ENCODE measurements at regions not wholly inside any gene's neighbourhood (a gene's known extent, or its start where the extent isn't known, plus 50 kb on each side); places are given as distances from the start of the nearest gene placed in this dataset.
A peak's percentile ranks its signal among the peaks of the same experiment; 100 is the strongest.

DNA sequence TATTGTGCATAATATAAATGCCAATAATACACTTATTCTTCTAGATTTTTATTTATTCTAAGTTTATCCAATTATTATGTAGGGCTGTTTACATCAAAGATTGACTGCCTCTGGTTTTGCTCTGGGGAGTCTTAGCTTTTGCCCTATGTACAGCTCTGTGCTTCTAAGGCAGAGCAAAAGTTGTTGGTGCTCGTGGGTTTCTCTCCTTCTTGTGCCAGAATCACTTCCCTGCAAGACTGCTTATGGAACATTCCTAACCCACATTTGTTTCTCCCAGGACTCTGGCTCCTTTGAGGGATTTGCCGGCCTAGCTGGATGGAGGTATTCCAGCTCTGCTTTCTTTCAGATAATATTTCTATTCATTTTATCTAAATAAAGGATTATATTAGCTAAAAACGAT is 849.1 kb downstream of the USP25 start:
- DNase-seq (ENCODE audit: low read depth in 6 of 9, low spot score in 9 of 9): no peak
- Histone ChIP-seq H3K27ac (ENCODE audit: low read depth in 1 of 2, low read length in 1 of 2) (no peak overlapping the region), H3K4me1 (ENCODE audit: control insufficient read depth in 2 of 2, insufficient read depth in 2 of 2, low read length in 2 of 2) (no peaks in the 10 kb centered on the region), H3K27me3 (ENCODE audit: control insufficient read depth in 2 of 2, insufficient read depth in 1 of 2, low read length in 1 of 2) (no peaks in the 10 kb centered on the region), H3K4me3 (ENCODE audit: low read length in 2 of 2) (no peak overlapping the region), H3K9me3 (ENCODE audit: control insufficient read depth in 2 of 2, insufficient read depth in 1 of 2, low read length in 1 of 2) (no peaks in the 10 kb centered on the region), H3K36me3 (ENCODE audit: control insufficient read depth in 2 of 2, insufficient read depth in 2 of 2, low read length in 1 of 2) (no peaks in the 10 kb centered on the region)
- 85% methylated on average over 3 of the region's 3 CpGs for WGBS

DNA sequence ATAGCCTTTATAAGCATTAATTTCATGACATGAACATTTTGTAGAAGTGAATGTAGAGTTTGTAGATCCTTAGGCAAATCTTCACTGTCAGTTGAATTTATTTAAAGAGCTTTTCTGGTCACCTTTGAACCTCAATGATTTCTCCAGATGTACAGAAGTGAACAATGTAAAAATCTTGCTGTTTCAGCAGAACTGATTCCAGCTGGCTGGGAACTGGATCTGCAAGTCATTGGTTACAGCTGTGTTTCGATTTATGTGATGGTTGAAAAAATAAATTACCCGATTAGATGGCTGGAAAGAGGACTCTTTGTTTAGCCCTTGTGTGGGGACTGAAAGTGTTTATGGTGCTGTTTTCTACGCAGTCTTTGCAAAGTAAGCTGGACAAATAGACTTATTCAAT is 849.8 kb downstream of the USP25 start:
- peak in 1 of 9 donors; percentile 5 for DNase-seq (ENCODE audit: low read depth in 6 of 9, low spot score in 9 of 9)
- Histone ChIP-seq H3K27ac (ENCODE audit: low read depth in 1 of 2, low read length in 1 of 2) (no peak overlapping the region), H3K36me3 (ENCODE audit: control insufficient read depth in 2 of 2, insufficient read depth in 2 of 2, low read length in 1 of 2) (no peaks in the 10 kb centered on the region), H3K4me1 (ENCODE audit: control insufficient read depth in 2 of 2, insufficient read depth in 2 of 2, low read length in 2 of 2) (no peaks in the 10 kb centered on the region), H3K27me3 (ENCODE audit: control insufficient read depth in 2 of 2, insufficient read depth in 1 of 2, low read length in 1 of 2) (no peaks in the 10 kb centered on the region), H3K9me3 (ENCODE audit: control insufficient read depth in 2 of 2, insufficient read depth in 1 of 2, low read length in 1 of 2) (no peaks in the 10 kb centered on the region), H3K4me3 (ENCODE audit: low read length in 2 of 2) (no peak overlapping the region)
- WGBS: 86% methylated on average over 3 of the region's 3 CpGs

DNA sequence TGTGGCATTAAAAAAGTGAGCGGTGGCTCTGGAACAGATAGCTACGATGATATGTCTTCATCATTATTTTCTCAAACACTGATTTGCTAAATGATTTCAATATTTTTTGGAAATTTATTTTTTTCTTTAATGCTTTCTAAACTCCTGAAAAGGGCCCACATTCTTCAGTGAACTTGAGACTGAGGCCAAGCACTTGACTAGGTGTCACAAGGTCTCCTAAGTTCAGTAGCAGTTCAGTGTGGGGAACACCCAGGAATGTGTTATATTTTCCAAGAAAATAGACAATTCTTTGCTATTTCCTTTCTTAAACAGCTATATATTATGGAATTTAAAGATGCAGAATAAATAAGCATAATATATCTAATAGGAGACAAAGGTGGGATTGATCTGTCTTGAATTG is 850.9 kb downstream of the USP25 start:
- Histone ChIP-seq H3K27me3 (ENCODE audit: control insufficient read depth in 2 of 2, insufficient read depth in 1 of 2, low read length in 1 of 2) (no peaks in the 10 kb centered on the region), H3K4me3 (ENCODE audit: low read length in 2 of 2) (no peak overlapping the region), H3K9me3 (ENCODE audit: control insufficient read depth in 2 of 2, insufficient read depth in 1 of 2, low read length in 1 of 2) (no peaks in the 10 kb centered on the region), H3K4me1 (ENCODE audit: control insufficient read depth in 2 of 2, insufficient read depth in 2 of 2, low read length in 2 of 2) (no peaks in the 10 kb centered on the region), H3K36me3 (ENCODE audit: control insufficient read depth in 2 of 2, insufficient read depth in 2 of 2, low read length in 1 of 2) (no peaks in the 10 kb centered on the region), H3K27ac (ENCODE audit: low read depth in 1 of 2, low read length in 1 of 2) (no peak overlapping the region)
- DNase-seq (ENCODE audit: low read depth in 6 of 9, low spot score in 9 of 9): no peak
- WGBS: 99% methylated on average over 2 of the region's 2 CpGs

DNA sequence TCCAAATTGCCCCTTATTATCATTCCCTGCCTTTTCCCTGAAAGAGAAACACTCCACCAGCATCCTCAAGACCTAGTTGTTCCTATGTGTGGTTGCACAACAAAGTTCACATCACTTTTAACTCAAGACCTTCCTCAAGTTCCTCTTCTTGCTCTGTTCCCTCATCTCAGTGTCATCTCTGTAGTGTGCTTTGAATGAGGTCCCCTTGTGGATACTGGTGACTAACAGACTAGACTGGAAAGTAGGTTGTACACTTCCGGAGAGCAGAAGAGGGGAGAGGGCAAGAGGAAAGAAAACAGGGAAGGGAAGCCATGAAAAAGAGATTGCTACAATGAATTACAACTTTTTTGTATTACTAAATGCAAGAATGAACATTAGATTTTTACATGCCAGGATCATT is 853.8 kb downstream of the USP25 start:
- Histone ChIP-seq H3K36me3 (ENCODE audit: control insufficient read depth in 2 of 2, insufficient read depth in 2 of 2, low read length in 1 of 2) (no peaks in the 10 kb centered on the region), H3K4me1 (ENCODE audit: control insufficient read depth in 2 of 2, insufficient read depth in 2 of 2, low read length in 2 of 2) (no peaks in the 10 kb centered on the region), H3K9me3 (ENCODE audit: control insufficient read depth in 2 of 2, insufficient read depth in 1 of 2, low read length in 1 of 2) (no peaks in the 10 kb centered on the region), H3K4me3 (ENCODE audit: low read length in 2 of 2) (no peak overlapping the region), H3K27me3 (ENCODE audit: control insufficient read depth in 2 of 2, insufficient read depth in 1 of 2, low read length in 1 of 2) (no peaks in the 10 kb centered on the region), H3K27ac (ENCODE audit: low read depth in 1 of 2, low read length in 1 of 2) (no peak overlapping the region)
- 98% methylated on average over 1 of the region's 1 CpG for WGBS
- no peak for DNase-seq (ENCODE audit: low read depth in 6 of 9, low spot score in 9 of 9)

DNA sequence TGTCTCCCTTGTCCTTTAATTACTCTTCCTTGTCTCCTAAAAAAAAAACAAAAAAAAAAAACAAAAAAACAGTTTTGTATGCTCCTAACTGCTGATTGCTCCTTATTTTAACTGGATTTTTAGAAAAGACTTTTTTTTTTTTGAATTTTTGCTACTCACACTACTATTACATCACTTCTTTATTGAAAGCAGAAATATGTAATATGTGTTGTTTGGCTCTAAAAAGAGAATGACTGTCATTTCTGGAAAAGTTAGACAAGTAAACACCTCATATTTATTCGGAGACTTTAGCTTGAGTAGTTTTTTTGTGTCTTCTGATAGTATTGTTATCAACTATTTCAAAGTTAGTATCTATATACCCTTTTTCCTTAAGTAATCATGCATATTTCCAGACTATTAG is 855.0 kb downstream of the USP25 start:
- Histone ChIP-seq H3K36me3 (ENCODE audit: control insufficient read depth in 2 of 2, insufficient read depth in 2 of 2, low read length in 1 of 2) (no peaks in the 10 kb centered on the region), H3K9me3 (ENCODE audit: control insufficient read depth in 2 of 2, insufficient read depth in 1 of 2, low read length in 1 of 2) (no peaks in the 10 kb centered on the region), H3K27me3 (ENCODE audit: control insufficient read depth in 2 of 2, insufficient read depth in 1 of 2, low read length in 1 of 2) (no peaks in the 10 kb centered on the region), H3K27ac (ENCODE audit: low read depth in 1 of 2, low read length in 1 of 2) (no peak overlapping the region), H3K4me3 (ENCODE audit: low read length in 2 of 2) (no peak overlapping the region), H3K4me1 (ENCODE audit: control insufficient read depth in 2 of 2, insufficient read depth in 2 of 2, low read length in 2 of 2) (no peaks in the 10 kb centered on the region)
- no peak for DNase-seq (ENCODE audit: low read depth in 6 of 9, low spot score in 9 of 9)
- 86% methylated on average over 1 of the region's 1 CpG for WGBS

DNA sequence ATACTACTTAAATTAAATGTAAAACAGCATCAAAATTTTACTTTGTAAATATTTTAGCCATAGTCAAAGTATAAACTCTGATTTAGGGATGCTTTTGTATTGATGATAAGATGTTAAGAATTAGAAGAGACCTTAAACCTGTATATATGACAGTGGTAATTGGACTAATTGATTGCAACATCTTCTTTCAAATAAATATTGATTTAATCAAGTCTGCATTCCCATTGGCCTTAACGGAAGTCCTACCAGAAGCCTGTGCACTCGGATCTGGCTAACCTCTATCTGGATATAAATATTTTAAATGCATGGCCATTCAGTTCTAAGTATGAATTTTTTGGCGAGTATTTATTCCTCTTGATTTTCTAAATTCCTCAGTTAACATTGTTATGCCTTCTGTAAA is 856.1 kb downstream of the USP25 start:
- no peak overlapping the region for H3K4me3 ChIP-seq (ENCODE audit: low read length in 2 of 2)
- no peak overlapping the region for H3K27ac ChIP-seq (ENCODE audit: low read depth in 1 of 2, low read length in 1 of 2)
- H3K27me3 ChIP-seq (ENCODE audit: control insufficient read depth in 2 of 2, insufficient read depth in 1 of 2, low read length in 1 of 2): no peaks in the 10 kb centered on the region
- H3K36me3 ChIP-seq (ENCODE audit: control insufficient read depth in 2 of 2, insufficient read depth in 2 of 2, low read length in 1 of 2): no peaks in the 10 kb centered on the region
- DNase-seq (ENCODE audit: low read depth in 6 of 9, low spot score in 9 of 9): no peak
- H3K4me1 ChIP-seq (ENCODE audit: control insufficient read depth in 2 of 2, insufficient read depth in 2 of 2, low read length in 2 of 2): no peaks in the 10 kb centered on the region
- 95% methylated on average over 3 of the region's 3 CpGs for WGBS
- H3K9me3 ChIP-seq (ENCODE audit: control insufficient read depth in 2 of 2, insufficient read depth in 1 of 2, low read length in 1 of 2): no peaks in the 10 kb centered on the region

DNA sequence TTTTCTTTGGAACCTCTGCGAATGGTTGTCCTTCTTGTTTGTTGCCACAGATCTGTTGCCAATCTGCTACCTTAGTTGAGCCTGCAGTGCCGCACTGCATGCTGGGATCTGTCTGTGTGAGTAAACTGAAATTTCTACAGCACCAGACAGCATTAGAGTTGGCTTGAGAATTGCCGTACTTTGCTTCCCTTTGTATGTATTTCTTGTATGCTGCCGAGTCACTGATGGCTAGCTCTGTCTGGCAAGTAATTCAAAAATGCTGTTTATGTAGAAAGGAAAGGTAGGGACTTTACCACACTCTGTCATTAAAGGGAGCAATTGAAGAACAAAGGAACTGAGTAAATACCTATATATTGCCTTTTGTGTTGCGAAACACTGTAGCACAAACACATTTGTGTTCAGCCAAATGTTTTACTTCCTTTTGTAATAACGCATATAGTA is 857.4 kb downstream of the USP25 start:
- DNase-seq (ENCODE audit: low read depth in 6 of 9, low spot score in 9 of 9): peak in 2 of 9 donors; percentile 18 to 20
- H3K27me3 ChIP-seq (ENCODE audit: control insufficient read depth in 2 of 2, insufficient read depth in 1 of 2, low read length in 1 of 2): no peaks in the 10 kb centered on the region
- H3K4me3 ChIP-seq (ENCODE audit: low read length in 2 of 2): no peak overlapping the region
- no peaks in the 10 kb centered on the region for H3K4me1 ChIP-seq (ENCODE audit: control insufficient read depth in 2 of 2, insufficient read depth in 2 of 2, low read length in 2 of 2)
- WGBS: 82% methylated on average over 6 of the region's 6 CpGs
- no peaks in the 10 kb centered on the region for H3K36me3 ChIP-seq (ENCODE audit: control insufficient read depth in 2 of 2, insufficient read depth in 2 of 2, low read length in 1 of 2)
- H3K27ac ChIP-seq (ENCODE audit: low read depth in 1 of 2, low read length in 1 of 2): peak overlapping the region in 1 of 2 donors; percentile 8
- H3K9me3 ChIP-seq (ENCODE audit: control insufficient read depth in 2 of 2, insufficient read depth in 1 of 2, low read length in 1 of 2): no peaks in the 10 kb centered on the region

DNA sequence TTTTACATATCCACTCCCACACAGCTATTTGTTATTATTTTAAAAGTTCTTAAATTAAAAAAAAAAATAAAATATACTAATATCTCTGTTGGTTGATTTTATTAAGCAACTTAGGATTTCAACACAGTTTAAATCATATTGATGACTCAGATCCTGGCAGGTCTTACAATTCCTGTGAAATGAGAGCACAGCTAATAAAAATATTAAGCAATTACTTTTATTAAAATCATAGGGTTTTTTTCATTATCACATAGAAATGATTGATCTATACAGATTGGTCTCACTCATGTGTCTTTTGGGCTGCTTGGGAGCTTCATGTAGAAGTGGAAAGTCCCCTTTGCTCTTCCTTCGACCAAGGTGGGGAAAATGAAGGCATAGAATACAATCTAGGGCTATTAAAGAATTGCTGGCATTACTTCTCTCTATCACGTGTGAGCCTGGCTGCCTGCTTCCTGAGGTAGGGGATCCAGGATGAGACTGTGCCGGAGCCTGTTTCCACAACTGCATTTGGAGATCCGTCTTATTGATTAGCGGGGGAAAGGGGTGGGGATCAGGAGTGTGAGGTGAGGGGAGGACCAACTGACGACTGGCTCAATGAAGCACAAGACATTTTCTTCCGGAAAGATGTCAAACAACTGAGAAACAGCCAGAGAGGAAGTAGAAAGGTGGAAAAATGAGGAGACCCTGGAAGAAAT is 858.0 kb downstream of the USP25 start:
- Histone ChIP-seq H3K27ac (ENCODE audit: low read depth in 1 of 2, low read length in 1 of 2) (peak overlapping the region; percentile 36 to 44), H3K4me3 (ENCODE audit: low read length in 2 of 2) (peak overlapping the region; percentile 12 to 17), H3K27me3 (ENCODE audit: control insufficient read depth in 2 of 2, insufficient read depth in 1 of 2, low read length in 1 of 2) (no peaks in the 10 kb centered on the region), H3K4me1 (ENCODE audit: control insufficient read depth in 2 of 2, insufficient read depth in 2 of 2, low read length in 2 of 2) (no peaks in the 10 kb centered on the region), H3K36me3 (ENCODE audit: control insufficient read depth in 2 of 2, insufficient read depth in 2 of 2, low read length in 1 of 2) (no peaks in the 10 kb centered on the region), H3K9me3 (ENCODE audit: control insufficient read depth in 2 of 2, insufficient read depth in 1 of 2, low read length in 1 of 2) (no peaks in the 10 kb centered on the region)
- WGBS: 81% methylated on average over 7 of the region's 7 CpGs
- DNase-seq (ENCODE audit: low read depth in 6 of 9, low spot score in 9 of 9): no peak

DNA sequence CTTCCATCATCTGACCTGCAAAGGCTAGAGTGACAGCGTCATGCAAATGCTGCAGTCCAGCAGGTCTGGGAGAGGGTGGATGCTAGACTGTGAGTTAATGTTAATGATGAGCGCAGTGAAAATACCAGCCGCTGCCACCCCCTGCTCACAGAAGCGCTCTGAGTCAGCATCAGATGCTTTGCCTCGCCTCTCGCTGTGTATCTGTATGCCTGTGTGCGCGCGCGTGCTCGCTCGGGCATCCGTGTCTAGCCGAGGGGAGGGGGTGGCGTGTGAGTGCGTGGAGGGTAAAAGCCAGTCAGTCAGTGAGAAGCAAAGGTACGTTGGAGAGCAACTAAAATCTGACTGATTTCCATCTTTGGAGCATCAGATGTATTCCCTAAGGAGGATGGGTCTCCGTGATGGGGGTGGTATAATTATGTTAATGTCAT is 858.7 kb downstream of the USP25 start:
- Histone ChIP-seq H3K9me3 (ENCODE audit: control insufficient read depth in 2 of 2, insufficient read depth in 1 of 2, low read length in 1 of 2) (no peaks in the 10 kb centered on the region), H3K4me3 (ENCODE audit: low read length in 2 of 2) (peak overlapping the region; percentile 12 to 17), H3K27ac (ENCODE audit: low read depth in 1 of 2, low read length in 1 of 2) (peak overlapping the region; percentile 33 to 36), H3K36me3 (ENCODE audit: control insufficient read depth in 2 of 2, insufficient read depth in 2 of 2, low read length in 1 of 2) (no peaks in the 10 kb centered on the region), H3K27me3 (ENCODE audit: control insufficient read depth in 2 of 2, insufficient read depth in 1 of 2, low read length in 1 of 2) (no peaks in the 10 kb centered on the region), H3K4me1 (ENCODE audit: control insufficient read depth in 2 of 2, insufficient read depth in 2 of 2, low read length in 2 of 2) (no peaks in the 10 kb centered on the region)
- 82% methylated on average over 18 of the region's 18 CpGs for WGBS
- peak in 4 of 9 donors; percentile 2 to 28 (median 8) for DNase-seq (ENCODE audit: low read depth in 6 of 9, low spot score in 9 of 9)
